ENCODE measurements at regions not wholly inside any gene's neighbourhood (a gene's known extent, or its start where the extent isn't known, plus 50 kb on each side); places are given as distances from the start of the nearest gene placed in this dataset.
"Not testable (repeated sequence)": the region's sequence is repeated elsewhere in the genome, so short reads cannot be mapped to it uniquely, and the experiment has no call there.

DNA sequence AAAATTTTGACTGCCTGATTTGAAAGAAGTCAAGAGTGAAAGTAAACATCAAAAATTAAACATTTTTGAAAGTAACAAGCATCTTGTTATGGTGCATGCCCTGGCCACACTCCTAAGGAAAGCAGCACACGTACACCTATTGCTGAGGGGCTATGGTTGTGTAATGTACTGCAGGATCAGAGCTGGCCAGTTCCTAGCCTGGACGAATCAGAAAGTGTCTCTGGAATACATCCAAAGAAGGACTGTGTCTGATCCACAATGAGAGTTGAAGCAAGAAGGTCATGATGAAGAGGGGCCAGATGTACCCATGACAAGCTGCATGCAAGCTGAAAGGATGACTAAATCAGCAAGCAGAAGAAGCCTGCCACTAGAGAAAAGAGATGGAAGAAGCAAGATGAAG lies 618.2 kb downstream of the TLE1 start:
- Histone ChIP-seq H3K27ac (replicated peaks in 1 of 4) (no peak overlapping the region), H3K4me3 (no peak overlapping the region), H3K36me3 (no peaks in the 10 kb centered on the region), H3K27me3 (no peaks in the 10 kb centered on the region), H3K4me1 (no peaks in the 10 kb centered on the region), H3K9me3 (no peaks in the 10 kb centered on the region)
- TF ChIP-seq, protein P1, sequence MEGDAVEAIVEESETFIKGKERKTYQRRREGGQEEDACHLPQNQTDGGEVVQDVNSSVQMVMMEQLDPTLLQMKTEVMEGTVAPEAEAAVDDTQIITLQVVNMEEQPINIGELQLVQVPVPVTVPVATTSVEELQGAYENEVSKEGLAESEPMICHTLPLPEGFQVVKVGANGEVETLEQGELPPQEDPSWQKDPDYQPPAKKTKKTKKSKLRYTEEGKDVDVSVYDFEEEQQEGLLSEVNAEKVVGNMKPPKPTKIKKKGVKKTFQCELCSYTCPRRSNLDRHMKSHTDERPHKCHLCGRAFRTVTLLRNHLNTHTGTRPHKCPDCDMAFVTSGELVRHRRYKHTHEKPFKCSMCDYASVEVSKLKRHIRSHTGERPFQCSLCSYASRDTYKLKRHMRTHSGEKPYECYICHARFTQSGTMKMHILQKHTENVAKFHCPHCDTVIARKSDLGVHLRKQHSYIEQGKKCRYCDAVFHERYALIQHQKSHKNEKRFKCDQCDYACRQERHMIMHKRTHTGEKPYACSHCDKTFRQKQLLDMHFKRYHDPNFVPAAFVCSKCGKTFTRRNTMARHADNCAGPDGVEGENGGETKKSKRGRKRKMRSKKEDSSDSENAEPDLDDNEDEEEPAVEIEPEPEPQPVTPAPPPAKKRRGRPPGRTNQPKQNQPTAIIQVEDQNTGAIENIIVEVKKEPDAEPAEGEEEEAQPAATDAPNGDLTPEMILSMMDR (IDR thresholded peaks at IDR 0.05), result no peak
- no peak for TF ChIP-seq POLR2AphosphoS5 (IDR thresholded peaks at IDR 0.05)
- TF ChIP-seq EP300 (IDR thresholded peaks at IDR 0.05), result no peak
- TF ChIP-seq POLR2A (IDR thresholded peaks at IDR 0.05; ENCODE audit: low read depth), result no peak
- intact Hi-C loops (cut with DNase I), result no loop called here
- no peak for DNase-seq (ENCODE audit: extremely low spot score)
- 51% methylated on average over 2 of the region's 2 CpGs for WGBS

DNA sequence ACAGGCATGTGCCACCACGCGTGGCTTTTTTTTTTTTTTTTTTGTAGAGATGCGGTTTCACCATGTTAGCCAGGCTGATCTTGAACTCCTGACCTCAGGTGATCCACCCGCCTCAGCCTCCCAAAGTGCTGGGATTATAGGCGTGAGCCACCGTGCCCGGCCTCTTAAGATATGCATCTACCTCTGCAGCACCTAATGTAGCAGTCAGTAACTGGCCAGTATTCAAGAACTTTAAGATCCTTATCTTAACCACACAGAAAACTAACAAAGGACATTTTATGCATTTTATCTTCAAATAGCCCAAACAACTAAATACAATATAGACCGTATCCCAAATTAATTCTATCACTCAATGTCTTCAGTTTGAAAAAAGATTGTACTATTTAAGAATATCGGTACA lies 618.7 kb downstream of the TLE1 start:
- TF ChIP-seq POLR2A (IDR thresholded peaks at IDR 0.05; ENCODE audit: low read depth), result no peak
- TF ChIP-seq, protein P1 (IDR thresholded peaks at IDR 0.05), result no peak
- TF ChIP-seq EP300 (IDR thresholded peaks at IDR 0.05), result no peak
- TF ChIP-seq POLR2AphosphoS5 (IDR thresholded peaks at IDR 0.05), result no peak
- intact Hi-C loops (cut with DNase I), result no loop called here
- no peak for DNase-seq (ENCODE audit: extremely low spot score)
- 83% methylated on average over 9 of the region's 9 CpGs for WGBS
- H3K36me3 ChIP-seq, result no peaks in the 10 kb centered on the region
- no peak overlapping the region for H3K27ac ChIP-seq (replicated peaks in 1 of 4)
- H3K9me3 ChIP-seq, result no peaks in the 10 kb centered on the region
- no peaks in the 10 kb centered on the region for H3K27me3 ChIP-seq
- H3K4me3 ChIP-seq, result no peak overlapping the region
- no peaks in the 10 kb centered on the region for H3K4me1 ChIP-seq

DNA sequence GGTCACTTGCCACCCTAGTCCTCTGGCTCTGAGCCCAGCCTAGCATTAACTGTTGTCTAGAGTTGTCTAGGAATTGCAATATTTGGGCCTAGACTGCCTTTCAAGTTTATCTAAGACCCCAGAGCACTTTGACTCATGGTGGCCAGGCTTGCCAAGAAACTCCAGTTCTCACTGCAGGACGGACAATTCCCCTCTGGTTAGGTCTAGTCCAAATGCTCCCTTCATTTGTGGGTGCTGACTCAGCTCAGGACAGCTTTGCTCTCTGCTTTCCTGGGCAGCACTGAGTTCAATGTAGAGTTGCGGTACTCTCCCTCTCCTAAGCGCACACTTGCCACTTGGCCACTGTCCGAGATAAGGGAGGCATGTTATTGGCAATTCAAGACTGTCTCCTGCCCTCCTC lies 619.4 kb downstream of the TLE1 start:
- H3K27ac ChIP-seq (replicated peaks in 1 of 4), result no peak overlapping the region
- no peak for DNase-seq (ENCODE audit: extremely low spot score)
- no peak overlapping the region for H3K4me3 ChIP-seq
- no peaks in the 10 kb centered on the region for H3K36me3 ChIP-seq
- no peaks in the 10 kb centered on the region for H3K4me1 ChIP-seq
- no peaks in the 10 kb centered on the region for H3K9me3 ChIP-seq
- H3K27me3 ChIP-seq, result no peaks in the 10 kb centered on the region
- intact Hi-C loops (cut with DNase I), result no loop called here
- 93% methylated on average over 4 of the region's 4 CpGs for WGBS
- TF ChIP-seq, protein P1 (IDR thresholded peaks at IDR 0.05), result no peak
- no peak for TF ChIP-seq POLR2A (IDR thresholded peaks at IDR 0.05; ENCODE audit: low read depth)
- no peak for TF ChIP-seq POLR2AphosphoS5 (IDR thresholded peaks at IDR 0.05)
- no peak for TF ChIP-seq EP300 (IDR thresholded peaks at IDR 0.05)

DNA sequence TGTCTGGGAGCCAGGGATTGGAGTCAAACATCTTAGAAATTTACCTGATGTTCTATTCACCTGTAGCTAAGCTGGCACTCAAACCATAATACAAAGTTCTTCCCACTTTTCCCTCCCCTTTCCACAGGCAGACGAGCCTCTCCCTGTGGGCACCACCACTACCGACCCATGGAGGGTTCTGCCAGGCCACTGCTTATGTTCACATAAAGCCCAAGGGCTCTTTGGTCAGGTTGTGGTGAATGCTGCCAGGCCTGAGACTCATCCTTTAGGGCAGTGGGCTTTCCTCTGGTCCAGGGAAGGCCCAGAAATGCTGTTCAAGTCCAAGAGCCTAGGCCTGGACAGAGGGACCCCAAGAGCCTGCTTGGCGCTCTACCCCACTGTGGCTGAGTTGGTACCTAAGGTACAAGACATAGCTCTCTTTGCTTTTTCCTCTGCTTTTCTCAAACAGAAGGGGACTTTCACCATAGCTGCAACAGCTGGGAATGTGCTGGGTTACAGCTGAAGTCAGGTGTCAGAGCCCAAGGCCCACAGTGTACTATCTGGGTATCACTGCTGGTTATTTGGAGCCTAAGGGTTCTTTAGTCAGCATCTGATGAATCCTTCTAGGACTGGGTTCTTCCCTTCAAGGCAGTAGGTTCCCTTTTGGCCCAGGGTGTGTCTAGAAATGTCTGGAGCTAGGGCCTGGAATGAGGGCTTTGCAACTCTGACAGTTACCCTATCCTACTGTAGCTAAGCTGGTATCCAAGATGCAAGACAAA lies 620.1 kb downstream of the TLE1 start:
- H3K4me1 ChIP-seq, result no peaks in the 10 kb centered on the region
- no peaks in the 10 kb centered on the region for H3K36me3 ChIP-seq
- no peak overlapping the region for H3K4me3 ChIP-seq
- no peak for DNase-seq (ENCODE audit: extremely low spot score)
- intact Hi-C loops (cut with DNase I), result no loop called here
- H3K9me3 ChIP-seq, result no peaks in the 10 kb centered on the region
- TF ChIP-seq EP300 (IDR thresholded peaks at IDR 0.05), result no peak
- TF ChIP-seq POLR2AphosphoS5 (IDR thresholded peaks at IDR 0.05), result no peak
- TF ChIP-seq, protein P1 (IDR thresholded peaks at IDR 0.05), result no peak
- no peak for TF ChIP-seq POLR2A (IDR thresholded peaks at IDR 0.05; ENCODE audit: low read depth)
- H3K27me3 ChIP-seq, result no peaks in the 10 kb centered on the region
- no peak overlapping the region for H3K27ac ChIP-seq (replicated peaks in 1 of 4)
- WGBS, result 100% methylated on average over 1 of the region's 3 CpGs

DNA sequence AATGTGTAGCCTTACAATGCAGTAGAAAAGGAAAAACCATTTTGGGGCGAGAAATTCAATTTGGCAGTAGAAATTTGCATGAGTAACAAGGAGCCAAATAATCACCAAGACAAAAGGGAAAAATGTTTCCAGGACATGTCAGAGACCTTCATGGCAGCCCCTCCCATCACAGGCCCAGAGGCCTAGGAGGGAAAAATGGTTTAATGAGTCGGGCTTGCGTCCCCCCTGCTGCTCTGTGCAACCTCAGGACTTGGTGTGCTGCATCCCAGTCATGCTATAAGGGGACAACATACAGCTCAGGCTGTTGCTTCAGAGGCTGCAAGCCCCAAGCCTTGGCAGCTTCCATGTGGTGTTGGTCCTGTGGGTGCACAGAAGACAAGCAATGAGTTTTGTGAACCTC lies 626.4 kb downstream of the TLE1 start:
- H3K36me3 ChIP-seq; H3K27ac ChIP-seq (replicated peaks in 1 of 4); DNase-seq (ENCODE audit: extremely low spot score); intact Hi-C loops (cut with DNase I); H3K4me3 ChIP-seq; H3K27me3 ChIP-seq; H3K4me1 ChIP-seq: not testable (repeated sequence)
- 79% methylated on average over 3 of the region's 3 CpGs for WGBS
- H3K9me3 ChIP-seq, result peaks cover 0 to 11% (median 0%) of the 10 kb centered on the region in 4 donors
